NB4 (cell line): ENCODE measurements at regions not wholly inside any gene's neighbourhood (a gene's known extent, or its start where the extent isn't known, plus 50 kb on each side); places are given as distances from the start of the nearest gene placed in this dataset.

ENCODE experiments used
- DNase-seq: peaks from one replicate; pipeline ENCODE4 v3.0.0; 2010; ENCODE audit warnings: low read depth
- H3K4me3 ChIP-seq: one replicate; pipeline ENCODE4 v1.5.1; 2011; ENCODE audit warnings: mild to moderate bottlenecking, low read depth, low read length, moderate library complexity
- MYC ChIP-seq: IDR thresholded peaks from 2 replicates; pipeline ENCODE4 v1.6.1; 2011; ENCODE audit warnings: low read depth, low read length
- POLR2A ChIP-seq: IDR thresholded peaks from 2 replicates; pipeline ENCODE4 v1.6.1; 2011; ENCODE audit warnings: mild to moderate bottlenecking; ENCODE audit not compliant: insufficient read length; ENCODE audit errors: extremely low read depth
- TF ChIP-seq, protein P1 (sequence below): IDR thresholded peaks from one replicate; pipeline ENCODE4 v1.5.1; 2012; ENCODE audit warnings: low read depth, low read length
- TF ChIP-seq, protein P2 (sequence below): IDR thresholded peaks from 2 replicates; pipeline ENCODE4 v1.6.1; 2011; ENCODE audit warnings: low read depth, low read length

GRCh38 chr6:14462135-14462534 lies 344.6 kb downstream of the CD83 start:
- DNase-seq = no peak
- TF ChIP-seq, protein P1, sequence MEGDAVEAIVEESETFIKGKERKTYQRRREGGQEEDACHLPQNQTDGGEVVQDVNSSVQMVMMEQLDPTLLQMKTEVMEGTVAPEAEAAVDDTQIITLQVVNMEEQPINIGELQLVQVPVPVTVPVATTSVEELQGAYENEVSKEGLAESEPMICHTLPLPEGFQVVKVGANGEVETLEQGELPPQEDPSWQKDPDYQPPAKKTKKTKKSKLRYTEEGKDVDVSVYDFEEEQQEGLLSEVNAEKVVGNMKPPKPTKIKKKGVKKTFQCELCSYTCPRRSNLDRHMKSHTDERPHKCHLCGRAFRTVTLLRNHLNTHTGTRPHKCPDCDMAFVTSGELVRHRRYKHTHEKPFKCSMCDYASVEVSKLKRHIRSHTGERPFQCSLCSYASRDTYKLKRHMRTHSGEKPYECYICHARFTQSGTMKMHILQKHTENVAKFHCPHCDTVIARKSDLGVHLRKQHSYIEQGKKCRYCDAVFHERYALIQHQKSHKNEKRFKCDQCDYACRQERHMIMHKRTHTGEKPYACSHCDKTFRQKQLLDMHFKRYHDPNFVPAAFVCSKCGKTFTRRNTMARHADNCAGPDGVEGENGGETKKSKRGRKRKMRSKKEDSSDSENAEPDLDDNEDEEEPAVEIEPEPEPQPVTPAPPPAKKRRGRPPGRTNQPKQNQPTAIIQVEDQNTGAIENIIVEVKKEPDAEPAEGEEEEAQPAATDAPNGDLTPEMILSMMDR = no peak
- no peak for TF ChIP-seq POLR2A
- no peak for TF ChIP-seq MYC
- TF ChIP-seq, protein P2, sequence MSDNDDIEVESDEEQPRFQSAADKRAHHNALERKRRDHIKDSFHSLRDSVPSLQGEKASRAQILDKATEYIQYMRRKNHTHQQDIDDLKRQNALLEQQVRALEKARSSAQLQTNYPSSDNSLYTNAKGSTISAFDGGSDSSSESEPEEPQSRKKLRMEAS = no peak
- no peak overlapping the region for H3K4me3 ChIP-seq

DNA sequence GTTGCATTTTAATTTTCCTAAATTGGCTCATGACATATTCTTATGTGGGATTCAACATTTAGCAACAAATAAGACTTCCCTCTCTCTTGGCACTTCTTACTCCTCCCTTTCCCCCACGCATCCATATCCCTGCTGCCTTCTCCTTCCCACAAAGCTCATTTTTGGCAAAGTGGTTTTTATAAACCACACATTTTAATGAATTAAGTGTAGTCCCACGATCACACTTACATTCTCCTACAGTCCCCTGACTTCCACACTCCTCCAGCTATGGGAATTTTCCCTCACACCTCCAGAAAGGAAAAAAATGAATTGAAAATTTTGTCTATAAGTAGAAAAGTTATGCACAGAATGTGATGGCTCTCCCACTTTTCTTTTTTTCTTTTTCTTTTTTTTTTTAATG lies 345.0 kb downstream of the CD83 start:
- no peak overlapping the region for H3K4me3 ChIP-seq
- DNase-seq = no peak
- TF ChIP-seq MYC (no peak), POLR2A (no peak)
- TF ChIP-seq, protein P1 = no peak

- DNase-seq = no peak
- TF ChIP-seq POLR2A (no peak), MYC (no peak)
- TF ChIP-seq, protein P1 = no peak
- TF ChIP-seq, protein P2 = no peak
- no peak overlapping the region for H3K4me3 ChIP-seq
Measured at GRCh38 chr6:14463110-14463509, 345.5 kb downstream of the CD83 start.

GRCh38 chr6:14464055-14464454 lies 346.5 kb downstream of the CD83 start:
- TF ChIP-seq, protein P1 = peak; percentile 16
- TF ChIP-seq MYC (peak; percentile 93), POLR2A (no peak)
- TF ChIP-seq, protein P2 = peak; percentile 92
- DNase-seq = peak; percentile 93
- H3K4me3 ChIP-seq = no peak overlapping the region

DNA sequence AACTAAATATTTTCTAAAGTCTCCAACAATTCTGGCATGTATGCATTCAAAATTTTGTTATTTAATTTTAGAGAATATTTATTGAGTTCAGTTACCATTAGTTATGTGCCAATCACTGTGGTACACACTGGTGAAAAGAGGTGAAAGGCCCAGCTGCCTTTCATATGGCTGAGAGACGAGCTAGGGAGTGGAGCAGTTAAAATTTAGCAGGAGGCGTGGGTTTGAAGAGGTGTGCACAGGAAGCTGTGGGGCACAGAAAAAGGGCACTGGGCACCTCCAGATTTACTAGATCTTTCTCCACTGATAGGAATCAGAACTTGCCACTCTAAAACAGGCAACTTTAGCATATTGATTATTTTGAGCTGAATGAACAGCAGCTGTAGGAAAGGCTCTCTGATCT lies 347.1 kb downstream of the CD83 start:
- no peak overlapping the region for H3K4me3 ChIP-seq
- TF ChIP-seq MYC (no peak), POLR2A (no peak)
- TF ChIP-seq, protein P2 = no peak
- TF ChIP-seq, protein P1 = no peak
- DNase-seq = no peak

- no peak for DNase-seq
- no peak overlapping the region for H3K4me3 ChIP-seq
- TF ChIP-seq, protein P1 = no peak
- no peak for TF ChIP-seq POLR2A
- TF ChIP-seq, protein P2 = no peak
- no peak for TF ChIP-seq MYC
Measured at GRCh38 chr6:14466278-14466677, 348.7 kb downstream of the CD83 start.
